Trophoblast cell (in vitro differentiated cells and primary cell): ENCODE measurements at regions not wholly inside any gene's neighbourhood (a gene's known extent, or its start where the extent isn't known, plus 50 kb on each side); places are given as distances from the start of the nearest gene placed in this dataset.

Source experiments
- DNase-seq, 2 donors: peaks; one replicate each; pipeline ENCODE4 v3.0.0-alpha.2; 2016
- H2AFZ ChIP-seq: 2 replicates; pipeline ENCODE4 v1.6.1; 2013; ENCODE audit warnings: low read length, moderate library complexity, mild to moderate bottlenecking; ENCODE audit not compliant: insufficient read depth, poor library complexity
- H2AK5ac ChIP-seq: 2 replicates; pipeline ENCODE4 v1.6.1; 2013; ENCODE audit warnings: mild to moderate bottlenecking, low read length
- H2BK120ac ChIP-seq: 2 replicates; pipeline ENCODE4 v1.6.1; 2013; ENCODE audit warnings: low read length, mild to moderate bottlenecking, moderate library complexity; ENCODE audit not compliant: insufficient read depth, poor library complexity
- H2BK12ac ChIP-seq: 2 replicates; pipeline ENCODE4 v1.6.1; 2013; ENCODE audit warnings: mild to moderate bottlenecking, low read length, moderate library complexity
- H2BK5ac ChIP-seq: 2 replicates; pipeline ENCODE4 v1.6.1; 2013; ENCODE audit warnings: low read length, low read depth, moderate library complexity, mild to moderate bottlenecking; ENCODE audit not compliant: poor library complexity
- H3K14ac ChIP-seq: 2 replicates; pipeline ENCODE4 v1.6.1; 2013; ENCODE audit warnings: mild to moderate bottlenecking, low read length
- H3K18ac ChIP-seq: 2 replicates; pipeline ENCODE4 v1.6.1; 2013; ENCODE audit warnings: mild to moderate bottlenecking, low read length
- H3K23ac ChIP-seq: 2 replicates; pipeline ENCODE4 v1.6.1; 2013; ENCODE audit warnings: low read length
- H3K27ac ChIP-seq: 2 replicates; pipeline ENCODE4 v1.5.1; 2013; ENCODE audit warnings: low read depth, mild to moderate bottlenecking, inconsistent platforms, low read length, moderate library complexity
- H3K27me3 ChIP-seq: 2 replicates; pipeline ENCODE4 v1.6.1; 2013; ENCODE audit warnings: inconsistent platforms, mild to moderate bottlenecking, low read length, moderate library complexity; ENCODE audit not compliant: insufficient read depth
- H3K36me3 ChIP-seq, 2 experiments: 1 replicate in 1 of 2; 2 replicates in 1 of 2; pipeline ENCODE4 v1.6.1; 2013; ENCODE audit warnings: low read length in 2 of 2, mild to moderate bottlenecking in 2 of 2, moderate library complexity in 1 of 2; ENCODE audit not compliant: insufficient read depth in 2 of 2, control insufficient read depth in 1 of 2
- H3K4ac ChIP-seq: 2 replicates; pipeline ENCODE4 v1.6.1; 2013; ENCODE audit warnings: low read depth, mild to moderate bottlenecking, low read length, moderate library complexity
- H3K4me1 ChIP-seq, 2 experiments: 1 replicate in 1 of 2; 2 replicates in 1 of 2; pipeline ENCODE4 v1.6.1; 2013; ENCODE audit warnings: low read length in 2 of 2, mild to moderate bottlenecking in 2 of 2, moderate library complexity in 1 of 2; ENCODE audit not compliant: insufficient read depth in 2 of 2, control insufficient read depth in 1 of 2
- H3K4me2 ChIP-seq: 2 replicates; pipeline ENCODE4 v1.6.1; 2013; ENCODE audit warnings: inconsistent platforms, mild to moderate bottlenecking, low read length, moderate library complexity
- H3K4me3 ChIP-seq: 2 replicates; pipeline ENCODE4 v1.5.1; 2013; ENCODE audit warnings: mild to moderate bottlenecking, low read depth, low read length, inconsistent platforms
- H3K79me1 ChIP-seq: one replicate; pipeline ENCODE4 v1.6.1; 2013; ENCODE audit warnings: low read length
- H3K79me2 ChIP-seq: 2 replicates; pipeline ENCODE4 v1.6.1; 2013; ENCODE audit warnings: low read length, mild to moderate bottlenecking; ENCODE audit not compliant: control insufficient read depth, insufficient read depth, poor library complexity
- H3K9ac ChIP-seq: 2 replicates; pipeline ENCODE4 v1.6.1; 2013; ENCODE audit warnings: mild to moderate bottlenecking, low read length
- H3K9me3 ChIP-seq: 2 replicates; pipeline ENCODE4 v1.6.1; 2013; ENCODE audit warnings: low read depth, mild to moderate bottlenecking, control low read depth, inconsistent platforms, low read length; ENCODE audit not compliant: insufficient read depth
- H4K12ac ChIP-seq: 2 replicates; pipeline ENCODE4 v1.6.1; 2013; ENCODE audit warnings: low read depth, mild to moderate bottlenecking, low read length, moderate library complexity
- H4K8ac ChIP-seq: 2 replicates; pipeline ENCODE4 v1.6.1; 2013; ENCODE audit warnings: low read depth, mild to moderate bottlenecking, low read length, moderate library complexity
- H4K91ac ChIP-seq: one replicate; pipeline ENCODE4 v1.6.1; 2013; ENCODE audit warnings: low read depth, mild to moderate bottlenecking, low read length, moderate library complexity
- WGBS: extraction: QIAGEN DNeasy Blood & Tissue Kit; methylation state at CpG from one replicate; pipeline ENCODE4 v1.1.7; 2013; ENCODE audit warnings: missing lambda C conversion rate; ENCODE audit not compliant: insufficient read length, insufficient coverage; ENCODE audit errors: extremely low coverage; 5-methylcytosine and 5-hydroxymethylcytosine counted together

GRCh38 chr18:51385270-51385669, 187.8 kb upstream of the MEX3C start:
- Histone ChIP-seq H3K27ac (no peak overlapping the region), H2BK12ac (no peak overlapping the region), H3K79me2 (no peaks in the 10 kb centered on the region), H4K12ac (no peak overlapping the region), H3K9ac (no peak overlapping the region), H3K4me1 (no peaks in the 10 kb centered on the region), H2BK5ac (no peak overlapping the region), H3K36me3 (no peaks in the 10 kb centered on the region), H3K79me1 (no peaks in the 10 kb centered on the region), H3K4me2 (no peak overlapping the region), H3K4ac (no peak overlapping the region), H3K27me3 (no peaks in the 10 kb centered on the region), H3K4me3 (no peak overlapping the region), H3K18ac (no peak overlapping the region), H3K14ac (no peak overlapping the region), H4K8ac (no peak overlapping the region), H3K9me3 (no peaks in the 10 kb centered on the region), H3K23ac (no peak overlapping the region), H2AK5ac (no peak overlapping the region), H2AFZ (no peak overlapping the region), H2BK120ac (no peak overlapping the region), H4K91ac (no peak overlapping the region)
- no peak for DNase-seq
- no CpG with 5 or more reads among the region's 2 CpGs for WGBS

- no peaks in the 10 kb centered on the region for H3K9me3 ChIP-seq
- DNase-seq, result no peak
- no CpG with 5 or more reads among the region's 3 CpGs for WGBS
These were observed 193.2 kb upstream of the MEX3C start for GRCh38 chr18:51390702-51391101.

GRCh38 chr18:51391215-51391614, 193.7 kb upstream of the MEX3C start:
- no peak overlapping the region for H3K4me2 ChIP-seq
- H3K4me1 ChIP-seq, result no peaks in the 10 kb centered on the region
- WGBS, result no CpG with 5 or more reads among the region's 1 CpG
- H4K91ac ChIP-seq, result no peak overlapping the region
- no peak overlapping the region for H3K27ac ChIP-seq
- H3K18ac ChIP-seq, result no peak overlapping the region
- no peak overlapping the region for H2AFZ ChIP-seq
- H3K79me2 ChIP-seq, result no peaks in the 10 kb centered on the region
- H4K8ac ChIP-seq, result no peak overlapping the region
- no peak overlapping the region for H2BK12ac ChIP-seq
- no peak overlapping the region for H3K9ac ChIP-seq
- H3K27me3 ChIP-seq, result no peaks in the 10 kb centered on the region
- H3K36me3 ChIP-seq, result no peaks in the 10 kb centered on the region
- no peaks in the 10 kb centered on the region for H3K79me1 ChIP-seq
- H3K14ac ChIP-seq, result no peak overlapping the region
- no peak overlapping the region for H4K12ac ChIP-seq
- no peak overlapping the region for H2AK5ac ChIP-seq
- H2BK120ac ChIP-seq, result no peak overlapping the region
- no peak overlapping the region for H3K23ac ChIP-seq
- no peak overlapping the region for H3K4me3 ChIP-seq
- no peak for DNase-seq
- no peak overlapping the region for H2BK5ac ChIP-seq
- H3K4ac ChIP-seq, result no peak overlapping the region
- H3K9me3 ChIP-seq, result no peaks in the 10 kb centered on the region

More at GRCh38 chr18:51390702-51391101, 193.2 kb upstream of the MEX3C start:
- H2AFZ ChIP-seq, result no peak overlapping the region
- no peak overlapping the region for H3K27ac ChIP-seq
- H2BK120ac ChIP-seq, result no peak overlapping the region
- no peak overlapping the region for H2BK12ac ChIP-seq
- no peak overlapping the region for H4K12ac ChIP-seq
- no peak overlapping the region for H3K14ac ChIP-seq
- no peak overlapping the region for H3K18ac ChIP-seq
- H3K9ac ChIP-seq, result no peak overlapping the region
- H3K4me3 ChIP-seq, result no peak overlapping the region
- H3K4ac ChIP-seq, result no peak overlapping the region
- no peaks in the 10 kb centered on the region for H3K79me2 ChIP-seq
- no peak overlapping the region for H3K4me2 ChIP-seq
- H2AK5ac ChIP-seq, result no peak overlapping the region
- H3K36me3 ChIP-seq, result no peaks in the 10 kb centered on the region
- H3K23ac ChIP-seq, result no peak overlapping the region
- H3K79me1 ChIP-seq, result no peaks in the 10 kb centered on the region
- no peak overlapping the region for H2BK5ac ChIP-seq
- no peaks in the 10 kb centered on the region for H3K4me1 ChIP-seq
- no peak overlapping the region for H4K8ac ChIP-seq
- H3K27me3 ChIP-seq, result no peaks in the 10 kb centered on the region
- H4K91ac ChIP-seq, result no peak overlapping the region

- WGBS, result no CpG with 5 or more reads among the region's 5 CpGs
- H2BK12ac ChIP-seq, result no peak overlapping the region
- H3K79me1 ChIP-seq, result no peaks in the 10 kb centered on the region
- H2AFZ ChIP-seq, result no peak overlapping the region
- H3K23ac ChIP-seq, result no peak overlapping the region
- no peak overlapping the region for H4K91ac ChIP-seq
- no peaks in the 10 kb centered on the region for H3K79me2 ChIP-seq
- no peak overlapping the region for H3K14ac ChIP-seq
- no peaks in the 10 kb centered on the region for H3K36me3 ChIP-seq
- no peak overlapping the region for H2AK5ac ChIP-seq
- H3K27me3 ChIP-seq, result no peaks in the 10 kb centered on the region
- no peak overlapping the region for H3K18ac ChIP-seq
- H3K4me1 ChIP-seq, result no peaks in the 10 kb centered on the region
- no peak overlapping the region for H3K4me3 ChIP-seq
- no peaks in the 10 kb centered on the region for H3K9me3 ChIP-seq
- H3K4me2 ChIP-seq, result no peak overlapping the region
- no peak overlapping the region for H3K4ac ChIP-seq
- H4K8ac ChIP-seq, result no peak overlapping the region
- H3K27ac ChIP-seq, result no peak overlapping the region
- H3K9ac ChIP-seq, result no peak overlapping the region
- H2BK120ac ChIP-seq, result no peak overlapping the region
- no peak overlapping the region for H2BK5ac ChIP-seq
- no peak overlapping the region for H4K12ac ChIP-seq
- no peak for DNase-seq
These were observed 194.2 kb upstream of the MEX3C start for GRCh38 chr18:51391731-51392130.
